Activated CD4-positive, CD25-positive, alpha-beta regulatory T cell treated with anti-CD3 and anti-CD28 coated beads, Interleukin-2, amount 50 U/mL, for 24 hours (primary cell): ENCODE measurements at regions not wholly inside any gene's neighbourhood (a gene's known extent, or its start where the extent isn't known, plus 50 kb on each side); places are given as distances from the start of the nearest gene placed in this dataset.
"Not testable (repeated sequence)": the region's sequence is repeated elsewhere in the genome, so short reads cannot be mapped to it uniquely, and the experiment has no call there.

Experiments used
- ATAC-seq, 2 donors: fragments of 150-1000 bp; cut with Tn5 transposase; one replicate each; pipeline ENCODE4 v1.10.0; 2021; ENCODE audit warnings: mild to moderate bottlenecking in 1 of 2, moderate library complexity in 1 of 2

DNA sequence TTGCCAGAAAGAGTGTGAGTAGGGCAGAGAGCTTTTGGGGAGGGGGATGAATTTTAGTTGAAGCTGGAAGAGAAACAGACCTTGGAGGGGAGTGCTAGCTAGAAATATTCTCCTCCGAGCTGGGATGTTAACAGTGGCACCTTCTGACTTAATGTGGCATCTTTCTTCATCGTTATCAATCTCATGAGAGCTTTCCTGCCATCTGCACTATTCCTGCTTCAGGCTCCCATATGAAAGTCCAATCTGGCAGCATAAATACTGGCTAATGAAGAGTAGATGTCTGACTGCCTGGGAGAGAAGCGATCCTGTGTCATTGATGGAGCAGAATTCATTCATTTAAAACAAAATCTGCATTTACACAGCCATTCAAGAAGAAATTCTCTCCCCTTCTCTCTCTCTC, 284.5 kb downstream of the TMEM38B start:
- ATAC-seq = no peak

DNA sequence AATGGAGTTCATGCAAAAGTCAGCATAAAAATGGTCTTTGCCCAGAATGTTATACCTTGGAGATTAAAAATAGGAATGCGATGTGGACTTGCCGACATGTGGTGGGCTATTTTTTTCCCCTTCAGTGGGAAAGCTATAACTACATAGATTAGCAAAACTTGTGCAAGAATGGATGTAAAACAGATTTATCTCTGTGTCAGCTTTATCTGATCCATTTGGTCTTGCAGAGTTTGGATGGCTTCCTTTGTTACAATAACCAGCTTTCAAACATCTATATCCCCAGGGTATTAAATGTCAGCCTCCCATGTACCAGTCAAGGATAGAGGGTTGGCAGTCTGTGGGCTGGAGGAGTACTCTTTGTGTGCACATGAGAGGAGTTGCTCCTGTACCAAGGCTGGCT, 284.9 kb downstream of the TMEM38B start:
- no peak for ATAC-seq

DNA sequence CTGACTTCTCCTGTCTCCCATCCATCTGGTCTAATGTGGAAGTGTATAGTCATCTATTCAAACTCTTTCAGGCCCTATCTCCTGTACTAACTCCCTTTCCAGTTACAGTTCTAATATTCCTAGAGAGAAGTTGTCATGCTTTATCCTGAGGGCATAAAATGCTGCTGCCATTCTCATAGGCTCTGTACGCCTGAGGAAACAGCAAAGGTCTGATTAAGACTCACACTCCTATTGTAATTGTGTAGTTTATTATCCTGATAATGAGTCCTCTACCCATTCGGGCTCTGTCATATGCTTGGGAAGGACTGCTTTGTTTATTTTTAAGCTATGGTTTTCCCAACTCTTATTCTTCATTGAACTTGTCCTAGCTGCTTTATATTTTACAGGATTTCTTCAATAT, 290.4 kb downstream of the TMEM38B start:
- ATAC-seq = no peak

DNA sequence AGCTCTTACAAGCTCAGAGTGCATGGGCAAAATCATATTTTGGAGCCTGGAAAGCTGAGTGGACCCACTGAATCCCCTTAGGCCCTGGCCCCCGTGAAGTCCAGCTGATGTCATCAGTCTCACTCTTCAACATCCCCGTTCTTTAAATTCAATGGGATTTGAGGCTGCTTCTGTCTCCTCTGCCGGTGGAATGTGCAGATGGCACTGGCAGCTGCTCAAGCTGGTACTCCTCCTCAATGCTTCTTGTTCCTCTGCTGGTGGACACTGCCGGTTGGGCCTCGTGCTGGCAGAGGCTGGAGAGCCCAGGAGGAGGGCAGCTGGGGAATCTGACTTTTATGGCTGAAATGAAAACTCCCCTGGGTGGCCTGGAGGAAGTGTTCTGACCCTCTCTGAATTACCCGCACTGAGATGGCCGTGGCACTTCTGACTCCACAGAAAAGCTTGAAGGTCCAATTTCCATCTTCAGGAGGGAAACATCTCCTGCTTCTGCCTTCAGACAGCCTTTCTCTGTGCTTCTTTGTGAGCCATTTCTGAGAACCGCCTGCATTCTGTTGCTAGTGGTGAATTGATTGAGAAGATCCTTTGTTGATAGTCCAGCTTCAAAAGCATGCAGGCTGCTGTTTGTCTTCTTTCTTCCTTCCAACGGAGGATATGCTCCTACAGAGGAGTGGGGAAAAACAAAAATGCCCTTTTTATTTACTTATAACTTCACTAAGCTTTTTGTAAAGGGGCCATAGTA, 298.9 kb downstream of the TMEM38B start:
- no peak for ATAC-seq

DNA sequence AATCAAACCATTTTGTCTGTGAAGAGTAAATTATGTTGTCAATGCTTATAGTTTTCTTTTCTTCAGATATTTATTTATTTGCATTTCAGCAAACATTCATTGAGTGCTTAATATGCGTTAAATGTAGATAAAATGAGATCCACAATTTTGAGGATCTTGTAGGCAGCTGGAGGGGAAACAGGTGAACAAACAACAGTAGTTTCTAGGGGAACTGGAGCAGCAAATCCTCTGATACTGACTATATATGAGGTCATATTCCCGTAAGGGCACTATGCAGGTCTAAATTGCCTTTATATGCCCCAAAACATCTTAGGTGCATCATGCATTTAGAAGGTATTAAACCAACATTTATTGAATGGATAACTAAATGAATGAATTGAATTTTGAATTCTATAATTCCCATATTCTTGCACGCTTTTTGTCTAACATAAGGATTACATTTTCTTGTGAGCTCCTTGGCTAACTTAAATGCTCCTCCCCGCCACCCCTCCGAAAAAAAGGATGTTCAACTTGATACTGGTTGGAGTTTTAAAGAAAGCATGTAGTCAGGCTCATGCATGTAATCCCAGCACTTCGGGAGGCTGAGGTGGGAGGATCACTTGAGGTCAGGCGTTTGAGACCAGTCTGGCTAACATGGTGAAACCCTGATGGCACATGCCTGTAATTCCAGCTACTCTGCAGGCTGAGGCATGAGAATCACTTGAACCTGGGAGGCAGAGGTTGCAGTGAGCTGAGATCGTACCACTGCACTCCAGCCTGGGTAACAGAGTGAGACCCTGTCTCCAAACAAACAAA, 299.8 kb downstream of the TMEM38B start:
- ATAC-seq = no peak

DNA sequence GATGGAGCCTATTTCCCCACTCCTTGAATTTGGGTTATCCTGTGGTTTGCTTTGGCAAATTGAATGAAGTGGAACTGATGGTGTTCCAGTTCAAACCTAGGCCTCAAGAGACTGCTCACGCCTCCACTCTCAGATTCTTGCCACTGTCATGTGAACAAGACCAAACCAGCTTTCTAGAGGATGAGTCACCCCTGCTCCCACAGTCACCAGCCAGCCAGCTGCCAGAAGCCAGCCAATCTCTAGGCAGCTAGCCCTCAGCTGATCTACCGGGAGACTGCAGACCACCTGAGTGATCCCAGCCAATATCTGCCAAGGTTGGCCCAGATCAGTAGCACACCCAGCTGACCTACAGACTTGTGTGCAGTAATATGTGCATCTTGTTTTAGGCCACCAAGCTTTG, 300.6 kb downstream of the TMEM38B start:
- no peak for ATAC-seq

DNA sequence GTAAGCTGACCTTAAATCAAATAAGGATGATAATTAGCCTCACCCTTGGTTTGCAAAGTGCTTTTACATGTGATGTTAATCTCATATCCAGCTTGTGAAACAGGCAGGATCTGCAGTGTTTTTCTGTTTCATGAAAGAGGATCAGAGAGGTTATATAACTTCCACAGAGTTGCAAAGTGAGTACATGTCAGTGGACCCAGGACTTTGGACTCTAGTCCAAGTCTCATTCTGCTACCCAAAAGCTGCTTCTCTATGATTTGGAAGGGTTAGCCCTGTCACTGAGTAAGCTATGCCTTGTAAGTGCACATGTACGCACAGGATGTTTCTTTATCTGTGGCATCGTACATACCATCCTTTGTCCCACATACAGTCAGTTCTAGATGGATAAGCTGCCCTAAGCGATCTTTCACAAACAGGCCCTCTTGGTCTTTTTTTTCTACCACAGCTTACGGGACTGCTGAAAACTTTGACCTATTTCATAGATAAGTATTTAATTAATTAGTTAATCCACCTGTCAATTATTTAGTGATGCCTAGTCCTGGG, 322.9 kb downstream of the TMEM38B start:
- no peak for ATAC-seq

DNA sequence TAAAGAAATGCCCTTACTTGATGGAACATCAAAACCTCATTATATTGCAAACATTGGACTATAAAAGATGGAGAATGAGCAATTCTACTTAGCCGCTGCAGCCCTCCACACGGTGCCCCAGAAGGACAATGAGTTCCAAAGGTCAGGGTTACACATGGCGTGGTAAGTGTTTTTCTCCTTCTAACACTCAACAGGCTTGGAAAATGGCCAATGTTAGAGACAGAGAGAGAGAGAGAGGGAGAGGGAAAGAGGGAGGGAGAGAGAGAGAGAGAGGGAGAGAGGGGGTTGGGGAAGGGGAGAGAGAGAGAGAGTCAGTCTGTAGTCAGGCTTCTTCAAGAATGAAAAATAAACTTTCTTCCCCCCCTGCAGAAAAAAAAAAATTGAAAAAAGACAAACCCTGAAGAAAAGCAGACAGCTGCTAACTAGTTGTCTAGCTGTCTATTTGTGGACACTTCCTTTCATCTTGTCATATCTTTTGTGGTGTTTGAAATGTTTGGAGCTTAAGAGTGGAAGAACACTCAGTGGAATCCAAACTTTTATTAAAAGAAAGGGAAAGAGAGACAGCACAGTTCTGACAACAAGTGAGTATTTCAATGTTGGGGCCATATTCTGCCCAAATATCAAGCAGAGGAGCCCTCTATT, 324.8 kb downstream of the TMEM38B start:
- no peak for ATAC-seq

DNA sequence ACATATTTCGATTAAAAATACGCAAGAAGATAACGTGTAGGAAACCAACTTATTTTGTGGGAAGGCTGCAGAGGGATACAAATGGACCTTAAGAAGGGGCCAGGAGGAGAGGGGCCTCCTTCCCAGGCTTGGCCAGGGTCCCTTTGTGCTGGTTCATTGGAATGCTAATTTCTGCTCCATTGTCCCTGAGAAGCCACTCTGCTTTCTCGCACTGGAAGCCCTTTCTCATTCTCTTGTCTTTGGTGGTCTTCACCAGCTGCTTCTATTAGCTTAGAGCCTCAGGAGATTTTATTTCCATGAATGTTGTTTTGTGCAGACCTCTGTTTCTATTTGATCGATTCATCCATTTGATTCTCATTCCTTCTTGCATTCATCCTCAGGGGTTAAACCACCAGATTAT, 325.4 kb downstream of the TMEM38B start:
- no peak for ATAC-seq

DNA sequence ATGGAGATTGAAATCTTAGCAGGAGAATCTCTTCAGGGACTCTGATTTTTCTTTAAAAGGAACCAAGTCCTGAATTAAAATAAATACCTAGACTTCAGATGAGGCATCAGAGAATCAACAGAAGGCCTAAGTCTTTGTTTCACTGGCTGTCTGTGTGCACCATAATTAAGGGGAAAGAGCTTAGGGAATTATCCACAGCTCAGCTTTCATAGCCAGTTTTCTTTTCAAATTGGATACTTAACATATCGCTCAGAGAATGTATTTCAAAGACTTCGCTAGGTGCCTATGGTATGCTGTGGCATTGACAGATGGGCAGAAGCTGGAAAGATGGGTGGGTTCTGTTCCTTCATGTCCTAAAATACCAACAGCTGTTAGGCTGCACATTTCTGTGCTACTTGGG, 325.8 kb downstream of the TMEM38B start:
- ATAC-seq = no peak

DNA sequence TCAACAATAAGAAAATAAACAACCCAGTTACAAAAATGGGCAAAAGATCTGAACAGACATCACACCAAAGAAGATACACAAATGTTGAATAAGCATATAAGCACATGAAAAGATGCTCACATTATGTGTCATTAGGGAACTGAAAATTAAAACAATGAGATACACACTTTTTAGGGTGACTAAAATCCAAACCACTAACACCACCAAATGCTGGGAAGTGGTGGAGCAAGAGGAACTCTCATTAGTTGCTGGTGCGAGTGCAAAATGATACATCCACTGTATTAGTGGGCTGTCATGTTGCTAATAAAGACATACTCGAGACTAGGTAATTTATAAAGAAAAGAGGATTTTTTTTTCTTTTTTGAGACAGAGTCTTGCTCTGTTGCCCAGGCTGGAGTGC, 329.1 kb downstream of the TMEM38B start:
- ATAC-seq = no peak

DNA sequence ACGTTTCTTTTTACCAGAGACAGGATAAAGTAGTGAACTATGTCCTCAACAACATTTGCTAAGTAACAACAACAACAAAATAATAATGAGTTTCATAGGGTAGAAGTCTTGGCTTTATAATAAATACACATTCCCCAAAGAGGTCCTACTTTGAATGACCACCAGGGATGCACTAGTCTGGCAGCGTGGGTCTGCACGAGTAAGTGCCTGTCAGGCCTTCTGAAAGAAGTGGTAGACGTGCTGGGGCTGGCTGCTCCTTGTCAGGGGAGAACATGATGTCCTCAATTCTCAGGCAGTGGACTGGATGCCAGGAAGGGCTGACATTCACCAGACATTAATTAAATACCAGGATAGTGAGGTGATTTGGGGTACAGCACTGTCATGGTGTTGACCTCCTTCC, 331.1 kb downstream of the TMEM38B start:
- no peak for ATAC-seq

DNA sequence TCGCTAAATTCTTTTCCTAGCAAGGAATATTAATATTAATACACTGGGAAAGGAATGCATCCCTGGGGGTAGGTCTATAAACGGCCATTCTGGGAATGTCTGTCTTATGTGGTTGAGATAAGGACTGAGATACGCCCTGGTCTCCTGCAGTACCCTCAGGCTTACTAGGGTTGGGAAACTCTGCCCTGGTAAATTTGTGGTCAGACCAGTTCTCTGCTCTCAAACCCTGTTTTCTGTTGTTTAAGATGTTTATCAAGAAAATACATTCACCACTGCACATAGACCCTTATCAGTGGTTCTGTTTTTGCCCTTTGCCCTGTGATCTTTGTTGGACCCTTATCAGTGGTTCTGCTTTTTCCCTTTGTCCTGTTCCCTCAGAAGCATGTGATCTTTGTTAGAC, 335.8 kb downstream of the TMEM38B start:
- ATAC-seq = not testable (repeated sequence)

DNA sequence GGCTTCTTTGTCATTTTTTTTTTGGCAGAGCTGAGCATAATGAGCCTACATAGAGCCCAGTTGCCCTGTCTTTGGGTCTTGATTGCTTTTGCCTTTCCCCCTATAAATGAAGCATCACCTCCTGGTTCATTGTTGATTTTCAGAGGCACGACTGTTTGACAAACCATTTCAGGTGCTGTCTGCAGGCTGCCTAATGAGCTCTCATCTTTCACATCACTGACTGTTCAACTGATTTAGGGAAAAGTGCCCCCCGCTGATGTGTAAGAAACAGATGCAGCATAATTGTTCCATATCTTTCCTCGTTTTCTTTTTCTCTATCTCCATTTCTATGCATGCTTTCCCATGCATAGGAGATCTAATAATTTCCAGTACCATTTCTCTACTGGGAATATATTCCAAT, 338.6 kb downstream of the TMEM38B start:
- ATAC-seq = no peak

DNA sequence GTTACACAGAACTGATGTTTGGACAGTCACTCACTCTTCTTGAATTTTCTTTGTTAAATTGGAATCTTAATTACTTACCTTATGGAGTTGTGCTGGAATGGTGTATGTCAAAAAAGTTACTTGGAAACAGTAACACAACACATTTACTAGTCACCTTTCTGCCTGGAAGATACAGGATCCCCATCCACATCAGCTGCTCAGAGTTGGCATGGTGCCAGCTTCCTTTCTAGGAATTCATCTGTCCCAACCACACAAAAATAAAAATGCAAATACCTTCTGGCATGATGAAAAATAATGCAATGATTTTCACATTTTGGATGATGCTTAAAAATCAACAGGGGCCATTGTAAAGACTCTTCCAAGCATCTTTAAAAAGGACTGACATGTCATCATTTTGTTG, 341.5 kb downstream of the TMEM38B start:
- no peak for ATAC-seq

DNA sequence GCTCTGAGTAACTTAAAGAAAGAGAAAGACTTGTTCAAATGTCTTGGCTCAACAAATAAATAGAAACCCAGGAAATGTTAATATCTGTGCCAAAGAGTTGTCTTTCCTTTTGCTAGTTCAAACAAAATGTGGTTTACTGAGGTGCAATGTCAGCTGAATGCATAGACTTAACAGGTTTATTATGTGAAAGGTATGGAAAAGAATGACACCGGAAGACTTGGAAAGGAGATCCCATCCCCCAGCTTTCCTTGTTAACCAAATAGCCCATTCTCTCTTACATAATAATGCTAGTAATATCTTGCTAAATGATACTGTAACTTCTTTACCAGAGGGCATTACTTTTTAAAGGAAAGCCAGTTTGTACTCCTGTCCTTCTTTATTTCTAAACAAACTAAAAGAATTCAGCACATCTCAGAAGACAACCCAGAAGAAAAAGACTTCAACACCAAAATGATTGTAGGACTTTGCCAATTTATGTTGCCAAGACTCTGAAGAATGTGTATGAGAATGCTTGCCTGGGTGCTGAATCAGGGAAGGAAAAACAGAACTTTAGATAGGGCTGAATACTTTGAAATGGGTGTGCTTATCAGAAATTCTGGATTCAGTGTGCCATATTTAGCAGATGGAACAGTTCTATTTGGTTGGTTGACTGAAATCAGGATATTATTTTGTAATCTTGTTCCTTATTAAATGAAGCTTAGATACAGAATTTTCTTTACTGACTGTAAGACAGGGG, 344.1 kb downstream of the TMEM38B start:
- no peak for ATAC-seq

DNA sequence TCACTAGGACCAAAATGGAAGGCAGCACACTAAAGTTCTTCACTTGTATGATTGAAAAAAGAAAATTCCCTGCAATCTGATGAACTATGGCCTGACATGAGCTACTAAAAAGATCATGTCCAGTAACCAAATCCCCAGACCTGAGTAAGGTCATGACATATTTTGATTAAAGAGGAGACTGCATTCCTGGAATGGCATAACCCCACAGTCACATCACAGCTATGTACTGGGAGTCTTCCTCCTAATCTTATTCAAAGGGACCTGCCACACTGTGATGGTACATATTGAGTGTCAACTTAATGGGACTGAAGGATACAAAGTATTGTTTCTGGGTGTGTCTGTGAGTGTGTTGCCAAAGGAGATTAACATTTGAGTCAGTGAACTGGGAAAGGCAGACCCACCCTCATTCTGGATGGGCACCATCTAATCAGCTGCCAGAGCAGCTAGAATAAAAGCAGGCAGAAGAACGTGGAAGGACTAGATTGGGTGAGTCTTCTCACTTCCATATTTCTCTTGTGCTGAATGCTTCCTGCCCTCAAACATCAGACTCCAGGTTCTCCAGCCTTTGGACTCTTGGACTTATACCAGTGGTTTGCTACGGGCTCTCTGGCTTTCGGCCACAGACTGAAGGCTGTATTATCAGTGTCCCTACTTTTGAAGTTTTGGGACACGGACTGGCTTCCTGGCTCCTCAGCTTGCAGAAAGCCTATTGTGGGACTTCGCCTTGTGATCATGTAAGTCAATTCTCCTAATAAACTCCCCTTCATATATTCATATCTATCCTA, 345.0 kb downstream of the TMEM38B start:
- ATAC-seq = no peak

DNA sequence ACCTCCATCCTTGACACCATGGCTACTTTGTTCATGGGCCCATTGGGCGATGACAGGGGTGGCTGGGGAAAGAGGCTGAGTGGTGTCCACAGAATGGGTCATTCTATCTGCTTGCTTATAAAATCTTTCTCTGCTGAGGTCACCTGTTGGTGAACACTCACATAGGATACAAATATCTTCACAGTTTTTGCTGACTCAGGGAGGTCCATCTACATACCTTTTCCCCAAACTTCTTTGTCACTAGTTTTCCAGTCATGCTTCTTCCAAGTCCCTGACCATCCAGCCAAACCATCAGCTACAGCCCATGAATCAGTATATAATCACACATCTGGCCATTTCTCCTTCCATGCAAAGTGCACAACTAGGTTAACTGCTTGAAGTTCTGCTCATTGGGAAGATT, 347.6 kb downstream of the TMEM38B start:
- not testable (repeated sequence) for ATAC-seq

DNA sequence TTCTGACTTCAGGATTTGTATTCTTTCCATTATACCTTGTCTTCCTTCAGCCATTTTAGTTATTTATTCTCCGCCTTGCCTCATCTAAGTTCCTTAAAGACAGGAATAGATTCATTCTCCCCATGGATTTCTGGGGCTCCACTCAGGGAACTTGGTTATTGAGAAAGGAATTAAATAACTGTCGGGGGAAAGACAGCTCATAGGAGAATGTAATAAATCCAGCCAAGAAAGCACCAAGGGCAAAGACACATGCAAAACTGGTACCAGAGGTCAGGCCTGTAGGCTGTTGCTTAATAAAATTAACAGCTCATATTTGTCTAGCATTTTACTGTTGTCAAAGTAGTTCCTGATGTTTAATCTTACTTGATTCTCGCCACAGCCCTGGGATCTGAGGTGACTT, 357.2 kb downstream of the TMEM38B start:
- no peak for ATAC-seq

DNA sequence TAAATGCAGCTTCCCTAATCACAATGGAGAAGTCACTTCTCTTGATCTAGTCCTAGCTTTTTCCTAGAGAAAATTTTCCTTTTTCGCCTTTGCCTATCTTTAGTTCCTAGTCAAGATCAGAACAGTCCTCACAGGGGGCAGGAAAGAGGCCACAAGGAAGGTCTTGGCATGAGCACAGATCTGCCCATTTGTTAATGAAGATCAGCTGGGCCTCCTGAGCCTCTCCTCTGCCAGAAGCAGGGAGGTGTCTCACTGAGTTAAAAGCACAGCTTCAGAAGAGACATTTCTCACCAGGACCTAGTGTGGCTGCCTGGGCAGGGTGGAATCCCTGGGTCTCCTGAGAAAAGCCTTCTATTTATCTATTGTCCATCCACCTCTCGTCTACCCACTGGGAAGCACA, 357.8 kb downstream of the TMEM38B start:
- no peak for ATAC-seq

DNA sequence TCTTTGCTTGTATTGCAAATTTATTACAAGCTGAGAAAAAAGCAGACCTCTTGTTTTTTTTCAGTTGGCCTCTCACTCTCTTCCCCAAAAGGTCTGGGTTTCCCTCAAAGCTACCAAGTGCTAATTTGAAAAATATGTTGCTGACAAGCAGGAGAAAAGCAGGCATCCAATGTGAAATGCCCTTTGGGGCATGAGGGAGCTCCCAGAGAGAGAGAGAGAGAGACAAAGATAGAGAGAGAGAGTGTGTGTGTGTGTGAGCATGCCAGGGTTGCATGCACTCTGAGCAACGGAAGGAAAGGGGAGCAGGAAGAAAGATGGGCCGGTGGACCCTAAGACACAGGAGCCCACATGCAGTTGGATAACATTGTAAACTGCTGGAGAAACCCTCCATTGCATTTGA, 358.4 kb downstream of the TMEM38B start:
- ATAC-seq = no peak

DNA sequence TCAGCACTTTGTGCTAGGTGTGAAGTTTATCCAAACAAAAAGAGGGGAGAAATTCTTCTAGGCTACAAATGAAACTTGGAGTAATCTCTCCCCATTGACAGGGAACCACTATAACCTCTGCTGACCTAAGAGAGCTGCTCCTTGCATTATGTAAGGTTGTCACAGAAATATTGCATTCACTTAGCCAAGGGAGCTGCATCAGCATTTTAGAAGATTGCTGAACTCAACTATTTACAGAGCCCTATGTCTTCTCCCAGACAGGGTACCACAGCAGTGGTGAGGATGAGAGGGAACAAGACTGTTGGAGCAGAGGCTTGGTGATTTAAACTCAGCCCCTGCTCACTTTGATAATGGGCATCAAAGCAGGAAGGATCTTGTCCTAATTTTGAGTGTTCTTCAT, 362.0 kb downstream of the TMEM38B start:
- no peak for ATAC-seq
